ENCODE measurements at regions not wholly inside any gene's neighbourhood (a gene's known extent, or its start where the extent isn't known, plus 50 kb on each side); places are given as distances from the start of the nearest gene placed in this dataset.

DNA sequence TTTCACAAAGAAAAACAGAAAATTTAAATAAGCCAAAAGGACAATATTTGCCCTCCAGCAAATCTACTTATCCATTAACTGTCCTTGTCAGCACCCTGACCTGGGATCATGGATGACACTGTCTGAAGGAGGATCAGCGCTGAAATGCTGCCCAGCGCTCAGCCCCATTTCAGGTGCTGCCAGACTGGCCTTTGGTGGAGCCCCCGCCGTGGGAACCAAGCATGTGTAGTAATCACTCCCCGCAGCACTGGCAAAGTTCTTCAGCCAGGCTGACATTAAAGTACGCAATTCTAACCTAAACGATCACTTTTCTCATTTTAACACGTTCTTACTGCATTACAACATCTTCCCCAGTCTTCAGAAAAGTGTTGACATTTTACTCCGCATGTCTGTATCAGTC is 108.6 kb upstream of the GPC1 start:
- DNase-seq (ENCODE audit: low spot score in 2 of 2) (no peak), ATAC-seq (replicated peaks; ENCODE audit: extremely low read depth, poor library complexity, severe bottlenecking) (no peak)
- Mint-ChIP-seq H3K9me3 (peaks cover 6% of the 10 kb centered on the region), H3K4me1 (no peaks in the 10 kb centered on the region), H3K4me3 (no peak overlapping the region), H3K36me3 (ENCODE audit: insufficient read depth) (no peaks in the 10 kb centered on the region), H3K27me3 (peaks cover 41% of the 10 kb centered on the region), H3K27ac (ENCODE audit: low read depth) (no peak overlapping the region)

DNA sequence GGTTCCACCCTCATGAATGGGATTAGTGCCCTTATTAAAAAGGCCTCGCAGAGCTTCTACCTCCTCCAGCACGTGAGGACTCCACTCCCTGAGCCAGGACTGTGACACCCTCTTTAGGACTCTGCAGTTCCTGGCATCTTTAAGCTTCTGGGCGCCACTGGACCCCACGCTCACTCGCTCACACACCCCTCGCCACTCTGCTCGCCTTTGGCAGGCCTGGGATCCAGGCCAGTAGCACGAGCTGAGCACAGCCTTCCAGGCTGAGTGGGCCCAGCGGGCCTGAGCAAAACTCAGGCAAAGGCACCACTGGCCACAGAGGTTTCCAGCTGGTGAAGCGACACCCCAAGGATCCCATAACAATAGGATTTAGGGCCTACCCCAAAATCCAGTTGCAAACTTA is 107.9 kb upstream of the GPC1 start:
- ATAC-seq (replicated peaks; ENCODE audit: extremely low read depth, poor library complexity, severe bottlenecking) (no peak), DNase-seq (ENCODE audit: low spot score in 2 of 2) (no peak)
- no peak overlapping the region for H3K4me3 Mint-ChIP-seq
- no peaks in the 10 kb centered on the region for H3K4me1 Mint-ChIP-seq
- H3K36me3 Mint-ChIP-seq (ENCODE audit: insufficient read depth), result no peaks in the 10 kb centered on the region
- peaks cover 13% of the 10 kb centered on the region for H3K9me3 Mint-ChIP-seq
- peaks cover 48% of the 10 kb centered on the region for H3K27me3 Mint-ChIP-seq
- H3K27ac Mint-ChIP-seq (ENCODE audit: low read depth), result no peak overlapping the region

DNA sequence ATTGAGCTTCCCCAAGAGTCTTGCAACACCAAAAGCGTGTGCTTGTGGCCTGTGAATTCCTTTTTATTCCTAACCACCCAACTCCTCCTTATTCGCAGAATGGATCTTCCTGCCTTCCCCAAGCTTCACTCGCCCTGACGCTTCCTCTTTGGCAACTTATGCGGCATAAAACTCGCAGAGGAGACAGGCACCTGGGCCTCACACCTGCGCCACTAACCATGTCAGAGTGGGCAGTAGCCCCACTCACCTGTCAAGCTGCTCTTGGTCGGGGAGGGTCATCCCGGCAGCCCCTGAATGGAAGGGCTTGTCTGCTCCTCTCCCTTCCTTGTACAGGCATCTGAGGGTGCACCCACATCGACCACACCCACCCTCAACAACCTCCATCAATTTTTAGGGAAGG is 106.9 kb upstream of the GPC1 start:
- no peak overlapping the region for H3K27ac Mint-ChIP-seq (ENCODE audit: low read depth)

DNA sequence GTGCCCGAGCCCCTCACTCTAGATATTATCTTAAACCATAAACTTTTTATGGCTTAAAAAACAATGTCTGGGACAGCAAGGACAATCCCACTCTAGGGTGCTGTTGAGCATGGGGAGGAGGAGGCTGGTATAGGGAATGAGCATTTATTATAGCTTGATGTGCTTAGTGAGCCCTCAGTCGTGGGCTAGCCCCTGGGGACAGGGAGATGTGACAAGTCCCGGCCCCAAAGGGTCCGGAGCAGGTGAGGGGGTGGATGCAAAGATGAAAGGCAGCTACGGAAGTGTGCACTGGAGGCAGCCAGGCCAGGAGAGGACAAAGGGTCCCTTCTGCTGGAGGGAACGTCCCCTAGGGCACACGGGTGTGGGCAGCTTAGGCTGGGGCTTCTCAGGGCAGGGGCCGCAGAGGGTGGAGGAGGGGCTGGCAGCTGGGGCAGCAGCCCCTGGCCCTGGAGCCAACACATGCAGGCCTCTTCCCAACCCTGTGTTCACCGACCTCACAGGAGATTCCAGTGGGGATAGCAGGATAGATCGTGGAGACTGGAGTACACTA is 106.3 kb upstream of the GPC1 start:
- ATAC-seq (replicated peaks; ENCODE audit: extremely low read depth, poor library complexity, severe bottlenecking) (no peak), DNase-seq (ENCODE audit: low spot score in 2 of 2) (no peak)
- no peaks in the 10 kb centered on the region for H3K4me1 Mint-ChIP-seq
- no peaks in the 10 kb centered on the region for H3K36me3 Mint-ChIP-seq (ENCODE audit: insufficient read depth)
- peaks cover 63% of the 10 kb centered on the region for H3K27me3 Mint-ChIP-seq
- H3K9me3 Mint-ChIP-seq, result peaks cover 13% of the 10 kb centered on the region
- no peak overlapping the region for H3K4me3 Mint-ChIP-seq
- H3K27ac Mint-ChIP-seq (ENCODE audit: low read depth), result no peak overlapping the region

More for the DNA sequence above, 106.9 kb upstream of the GPC1 start:
- Mint-ChIP-seq H3K27me3 (peaks cover 58% of the 10 kb centered on the region), H3K4me1 (no peaks in the 10 kb centered on the region), H3K9me3 (peaks cover 13% of the 10 kb centered on the region), H3K36me3 (ENCODE audit: insufficient read depth) (no peaks in the 10 kb centered on the region), H3K4me3 (no peak overlapping the region)
- DNase-seq (ENCODE audit: low spot score in 2 of 2), result no peak
- no peak for ATAC-seq (replicated peaks; ENCODE audit: extremely low read depth, poor library complexity, severe bottlenecking)

DNA sequence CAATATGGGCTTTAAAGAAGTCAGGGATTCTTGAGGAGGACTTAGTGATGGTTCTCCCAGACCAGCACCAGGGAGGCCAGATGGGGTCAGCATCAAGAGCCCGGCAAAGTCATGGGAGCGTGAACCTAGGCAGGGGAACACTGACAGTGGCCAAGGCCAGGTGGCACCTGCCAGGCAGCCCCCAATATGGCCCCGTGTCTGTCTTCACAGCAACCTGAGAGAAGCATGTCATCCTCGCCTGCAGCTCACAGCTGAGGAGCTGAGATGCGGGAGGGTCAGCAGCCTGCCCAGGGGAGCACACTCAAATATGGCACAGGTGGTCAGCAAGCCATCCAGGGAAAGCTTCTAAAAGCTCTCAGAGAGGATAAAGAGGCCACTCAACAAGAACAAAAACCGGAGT is 105.7 kb upstream of the GPC1 start:
- Mint-ChIP-seq H3K4me1 (no peaks in the 10 kb centered on the region), H3K9me3 (peaks cover 13% of the 10 kb centered on the region), H3K27me3 (peaks cover 69% of the 10 kb centered on the region), H3K36me3 (ENCODE audit: insufficient read depth) (no peaks in the 10 kb centered on the region), H3K27ac (ENCODE audit: low read depth) (no peak overlapping the region), H3K4me3 (no peak overlapping the region)
- no peak for ATAC-seq (replicated peaks; ENCODE audit: extremely low read depth, poor library complexity, severe bottlenecking)
- no peak for DNase-seq (ENCODE audit: low spot score in 2 of 2)

DNA sequence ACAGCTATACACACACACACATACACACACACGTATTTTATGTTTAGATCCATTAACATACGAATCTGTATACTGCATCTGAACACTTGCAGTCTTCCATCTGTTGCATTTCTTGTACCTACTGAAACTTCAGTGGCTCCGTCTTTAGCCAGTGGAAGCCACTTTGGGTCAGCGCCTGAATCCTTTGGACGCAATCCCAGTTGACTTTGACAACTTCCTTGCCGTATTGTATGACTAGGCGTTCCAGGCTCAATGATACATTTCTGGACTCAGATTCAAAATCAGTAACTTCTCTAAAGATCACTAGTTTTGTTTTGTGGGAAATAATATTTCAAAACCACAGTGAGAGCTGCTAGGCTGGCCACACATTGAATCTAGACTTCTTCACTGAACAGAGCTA is 101.5 kb upstream of the GPC1 start:
- Mint-ChIP-seq H3K4me3 (no peak overlapping the region), H3K27ac (ENCODE audit: low read depth) (no peak overlapping the region), H3K36me3 (ENCODE audit: insufficient read depth) (no peaks in the 10 kb centered on the region), H3K4me1 (no peaks in the 10 kb centered on the region), H3K27me3 (peaks cover 95% of the 10 kb centered on the region), H3K9me3 (peaks cover 13% of the 10 kb centered on the region)
- DNase-seq (ENCODE audit: low spot score in 2 of 2), result no peak
- ATAC-seq (replicated peaks; ENCODE audit: extremely low read depth, poor library complexity, severe bottlenecking), result no peak

DNA sequence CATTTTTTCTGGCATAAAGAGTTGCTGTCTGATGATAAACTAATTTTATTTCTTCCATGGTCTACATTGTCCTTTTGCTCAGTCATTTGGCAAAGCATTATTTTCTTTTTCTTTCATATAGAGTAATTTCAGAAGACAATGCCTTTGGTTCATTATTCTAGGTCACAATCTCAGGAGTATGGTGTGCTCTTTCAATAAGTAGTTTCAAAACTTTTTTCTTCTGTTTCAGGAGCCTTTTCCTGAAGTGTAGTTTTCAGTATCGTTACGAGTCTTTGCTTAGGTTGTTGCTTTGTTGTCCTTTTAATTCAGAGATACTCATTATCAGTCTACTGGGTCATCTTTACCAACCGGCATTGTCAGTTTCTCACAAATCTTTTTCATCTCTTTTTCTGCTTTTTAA is 100.4 kb upstream of the GPC1 start:
- H3K36me3 Mint-ChIP-seq (ENCODE audit: insufficient read depth), result no peaks in the 10 kb centered on the region
- no peaks in the 10 kb centered on the region for H3K4me1 Mint-ChIP-seq
- H3K9me3 Mint-ChIP-seq, result peaks cover 13% of the 10 kb centered on the region
- H3K4me3 Mint-ChIP-seq, result no peak overlapping the region
- H3K27ac Mint-ChIP-seq (ENCODE audit: low read depth), result no peak overlapping the region
- ATAC-seq (replicated peaks; ENCODE audit: extremely low read depth, poor library complexity, severe bottlenecking) (no peak), DNase-seq (ENCODE audit: low spot score in 2 of 2) (no peak)
- H3K27me3 Mint-ChIP-seq, result peaks cover 86% of the 10 kb centered on the region

DNA sequence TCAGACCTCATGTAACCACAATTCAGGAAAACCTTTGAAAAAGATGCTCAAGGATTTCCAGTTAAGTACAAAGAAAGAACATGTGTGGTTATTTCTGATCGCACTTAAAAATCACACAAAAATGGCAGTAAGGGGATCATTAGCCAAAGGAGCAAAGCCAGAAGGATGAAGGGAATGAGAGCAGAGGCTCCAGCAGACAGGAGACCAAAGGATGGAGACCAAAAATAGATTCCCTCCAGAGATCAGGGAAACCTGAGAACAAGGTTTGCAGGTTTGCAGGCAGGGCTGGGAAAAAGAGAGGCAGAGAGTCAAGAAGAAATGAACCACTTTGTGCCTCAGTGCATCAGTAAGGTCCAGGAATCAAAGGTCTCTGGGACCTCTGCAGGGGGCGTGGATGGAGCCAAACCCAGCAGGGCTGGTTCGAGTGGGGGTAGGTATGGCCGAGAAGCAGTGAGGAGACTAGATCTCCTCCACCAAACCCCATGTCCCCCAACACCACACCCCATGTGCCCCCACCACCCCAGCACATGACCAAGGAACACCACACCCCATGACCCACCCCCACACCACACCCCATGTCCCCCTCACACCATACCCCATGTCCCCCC is 98.5 kb upstream of the GPC1 start:
- no peak overlapping the region for H3K27ac Mint-ChIP-seq (ENCODE audit: low read depth)
- H3K4me1 Mint-ChIP-seq, result no peaks in the 10 kb centered on the region
- H3K9me3 Mint-ChIP-seq, result peaks cover 6% of the 10 kb centered on the region
- DNase-seq (ENCODE audit: low spot score in 2 of 2) (no peak), ATAC-seq (replicated peaks; ENCODE audit: extremely low read depth, poor library complexity, severe bottlenecking) (no peak)
- H3K4me3 Mint-ChIP-seq, result no peak overlapping the region
- H3K36me3 Mint-ChIP-seq (ENCODE audit: insufficient read depth), result no peaks in the 10 kb centered on the region
- H3K27me3 Mint-ChIP-seq, result peaks cover 71% of the 10 kb centered on the region

DNA sequence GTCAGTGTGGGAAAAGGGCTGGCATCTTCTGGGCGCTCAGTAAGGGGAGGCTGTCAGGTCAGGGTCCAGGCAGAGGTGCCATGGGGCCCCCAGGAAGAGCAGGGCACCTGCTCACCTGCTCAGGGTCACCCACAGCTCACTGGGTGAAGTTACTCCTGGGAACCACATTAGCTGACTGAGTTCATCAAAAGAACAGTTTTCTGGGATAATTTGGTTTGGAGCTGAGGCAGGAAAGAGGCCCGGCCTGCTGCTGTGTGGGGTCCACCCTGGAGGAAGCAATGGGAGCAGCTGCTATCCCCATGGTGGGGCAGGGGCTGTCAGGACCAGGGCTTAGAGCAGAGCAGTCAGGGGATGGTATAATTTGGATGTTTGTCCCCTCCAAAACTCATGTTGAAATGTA is 97.2 kb upstream of the GPC1 start:
- Mint-ChIP-seq H3K27me3 (peaks cover 58% of the 10 kb centered on the region), H3K36me3 (ENCODE audit: insufficient read depth) (no peaks in the 10 kb centered on the region), H3K4me3 (no peak overlapping the region), H3K27ac (ENCODE audit: low read depth) (no peak overlapping the region), H3K4me1 (no peaks in the 10 kb centered on the region), H3K9me3 (no peaks in the 10 kb centered on the region)
- DNase-seq (ENCODE audit: low spot score in 2 of 2), result no peak
- no peak for ATAC-seq (replicated peaks; ENCODE audit: extremely low read depth, poor library complexity, severe bottlenecking)

DNA sequence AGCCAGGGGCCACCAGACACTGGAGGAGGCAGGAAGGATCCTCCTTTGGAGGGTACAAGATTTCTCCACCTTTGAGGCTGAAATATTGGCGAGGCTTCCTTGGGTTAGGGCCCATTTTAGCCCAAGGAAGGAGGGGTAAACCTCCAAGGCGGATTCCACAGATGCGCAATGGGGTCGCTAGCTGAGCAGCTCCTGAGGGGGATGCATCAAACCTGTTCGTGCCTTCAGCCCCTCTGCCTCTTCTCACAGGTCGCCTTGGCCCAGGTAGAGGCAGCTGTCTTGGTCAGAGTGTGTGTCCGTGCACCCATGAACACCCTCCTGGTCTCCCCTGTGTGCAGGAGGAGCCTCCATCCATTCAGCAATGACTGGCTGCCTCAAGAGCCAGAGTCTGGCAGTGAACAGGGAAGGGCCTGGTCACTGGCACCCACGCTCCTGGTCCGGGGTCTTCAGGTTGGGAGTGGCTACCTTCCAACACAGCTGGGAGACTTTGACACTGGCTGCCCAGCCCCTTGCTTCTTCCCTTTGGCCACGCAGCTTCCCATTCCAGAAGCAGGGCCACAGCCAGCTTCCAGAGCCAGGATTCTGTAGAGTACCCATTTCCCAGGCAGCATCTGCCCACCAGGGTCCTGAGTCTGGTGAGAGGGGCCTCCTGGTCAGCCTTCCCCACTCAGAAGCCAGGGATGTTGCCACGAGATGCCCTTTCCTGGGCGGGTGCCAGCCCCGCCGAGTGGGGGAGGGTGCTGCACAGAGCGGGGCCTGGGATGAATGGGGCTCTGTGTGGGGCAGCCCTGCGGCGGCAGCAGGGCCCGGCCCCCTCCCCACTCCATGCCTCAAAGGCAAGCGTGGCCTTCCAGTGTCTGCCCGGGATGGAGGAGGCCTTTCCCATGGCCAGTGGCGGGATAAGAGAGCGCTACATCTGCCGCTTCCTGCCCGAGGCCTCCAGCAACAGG is 95.8 kb upstream of the GPC1 start:
- no peaks in the 10 kb centered on the region for H3K9me3 Mint-ChIP-seq
- ATAC-seq (replicated peaks; ENCODE audit: extremely low read depth, poor library complexity, severe bottlenecking), result no peak
- no peak for DNase-seq (ENCODE audit: low spot score in 2 of 2)

DNA sequence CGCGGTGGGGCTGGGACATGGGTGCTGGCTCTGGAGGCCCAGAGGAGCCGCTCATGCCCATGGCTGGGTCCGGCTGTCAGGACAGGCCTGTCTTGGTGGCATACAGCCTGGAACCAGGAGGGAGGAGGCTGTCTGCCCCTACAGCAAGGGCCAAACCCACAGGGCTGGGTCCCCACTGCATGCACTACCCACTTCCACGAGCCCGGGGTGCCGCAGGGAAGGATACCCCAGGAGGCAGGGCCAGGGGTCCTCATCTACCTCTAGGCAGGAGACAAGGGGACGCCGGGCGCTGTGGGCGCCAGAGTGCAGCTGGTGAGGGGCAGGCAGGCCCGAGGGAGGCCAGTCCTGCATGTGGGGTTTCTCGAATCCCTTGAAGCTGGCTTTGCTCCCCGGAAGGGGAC is 95.1 kb upstream of the GPC1 start:
- Mint-ChIP-seq H3K4me3 (no peak overlapping the region), H3K4me1 (no peaks in the 10 kb centered on the region), H3K27ac (ENCODE audit: low read depth) (no peak overlapping the region), H3K27me3 (peaks cover 48% of the 10 kb centered on the region), H3K36me3 (ENCODE audit: insufficient read depth) (no peaks in the 10 kb centered on the region), H3K9me3 (no peaks in the 10 kb centered on the region)
- no peak for ATAC-seq (replicated peaks; ENCODE audit: extremely low read depth, poor library complexity, severe bottlenecking)
- DNase-seq (ENCODE audit: low spot score in 2 of 2), result no peak

More for the DNA sequence above, 95.8 kb upstream of the GPC1 start:
- Mint-ChIP-seq H3K27me3 (peaks cover 48% of the 10 kb centered on the region), H3K4me1 (no peaks in the 10 kb centered on the region), H3K36me3 (ENCODE audit: insufficient read depth) (no peaks in the 10 kb centered on the region), H3K27ac (ENCODE audit: low read depth) (no peak overlapping the region), H3K4me3 (no peak overlapping the region)

DNA sequence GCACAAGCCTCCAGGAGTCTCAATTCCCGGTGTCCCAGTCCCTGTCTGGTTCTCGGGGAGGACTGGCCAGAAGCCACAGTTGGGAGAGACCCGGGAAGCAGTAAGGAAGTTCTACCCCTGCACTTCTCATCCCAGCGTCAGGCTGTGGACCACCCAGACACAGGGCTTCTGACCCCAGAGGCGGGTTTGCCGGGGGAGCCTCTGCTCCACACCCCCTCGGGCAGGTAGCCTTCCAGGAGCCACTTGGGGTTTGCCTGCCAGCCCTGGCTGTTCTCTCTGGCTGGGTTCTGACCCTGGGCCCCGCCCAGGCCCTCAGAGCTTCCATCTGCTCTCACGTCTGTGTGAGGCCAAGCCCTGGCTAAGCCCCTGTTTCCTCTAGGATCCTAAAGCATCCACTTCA is 94.4 kb upstream of the GPC1 start:
- H3K4me3 Mint-ChIP-seq, result no peak overlapping the region
- H3K27ac Mint-ChIP-seq (ENCODE audit: low read depth), result no peak overlapping the region
- no peaks in the 10 kb centered on the region for H3K4me1 Mint-ChIP-seq
- no peaks in the 10 kb centered on the region for H3K9me3 Mint-ChIP-seq
- no peak for DNase-seq (ENCODE audit: low spot score in 2 of 2)
- peaks cover 48% of the 10 kb centered on the region for H3K27me3 Mint-ChIP-seq
- ATAC-seq (replicated peaks; ENCODE audit: extremely low read depth, poor library complexity, severe bottlenecking), result no peak
- no peaks in the 10 kb centered on the region for H3K36me3 Mint-ChIP-seq (ENCODE audit: insufficient read depth)

DNA sequence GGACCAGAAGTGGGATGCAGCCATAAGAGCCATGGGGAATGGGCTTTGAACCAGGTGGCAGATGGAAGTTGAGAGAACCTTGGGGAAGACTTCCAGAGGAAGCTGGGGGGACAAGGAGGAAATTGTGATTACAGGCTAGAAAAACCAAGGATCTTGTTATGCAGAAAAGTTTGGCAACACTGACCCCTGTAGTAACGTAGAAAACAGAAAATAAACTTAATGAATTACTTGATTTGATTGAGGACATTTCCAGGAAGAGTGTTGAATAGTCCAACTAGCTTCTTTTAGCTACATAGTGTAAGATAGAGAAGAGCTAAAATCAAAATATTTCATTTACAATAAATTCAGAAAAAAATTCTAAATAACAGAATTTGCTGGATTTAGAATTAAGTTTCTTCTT is 91.9 kb upstream of the GPC1 start:
- H3K9me3 Mint-ChIP-seq, result no peaks in the 10 kb centered on the region
- no peaks in the 10 kb centered on the region for H3K4me1 Mint-ChIP-seq
- H3K27ac Mint-ChIP-seq (ENCODE audit: low read depth), result no peak overlapping the region
- DNase-seq (ENCODE audit: low spot score in 2 of 2) (no peak), ATAC-seq (replicated peaks; ENCODE audit: extremely low read depth, poor library complexity, severe bottlenecking) (no peak)
- H3K27me3 Mint-ChIP-seq, result peaks cover 27% of the 10 kb centered on the region
- no peak overlapping the region for H3K4me3 Mint-ChIP-seq
- peaks cover 2% of the 10 kb centered on the region for H3K36me3 Mint-ChIP-seq (ENCODE audit: insufficient read depth)

Data from central memory CD8-positive, alpha-beta T cell (primary cell).